CD4-positive, CD25-positive, alpha-beta regulatory T cell (primary cell): ENCODE measurements at regions not wholly inside any gene's neighbourhood (a gene's known extent, or its start where the extent isn't known, plus 50 kb on each side); places are given as distances from the start of the nearest gene placed in this dataset.
"Not testable (repeated sequence)": the region's sequence is repeated elsewhere in the genome, so short reads cannot be mapped to it uniquely, and the experiment has no call there.

Experiments
- ATAC-seq, 2 donors: fragments of 150-1000 bp; cut with Tn5 transposase; one replicate each; pipeline ENCODE4 v1.10.0; 2021; ENCODE audit warnings: low read depth in 2 of 2, moderate number of reproducible peaks in 2 of 2, moderate library complexity in 1 of 2
- DNase-seq, 3 donors: peaks; one replicate each; pipeline versions ENCODE4 v3.0.0 to v3.0.0-alpha.2; 2012 to 2022; ENCODE audit warnings: mixed read lengths in 1 of 3
- H3K27ac ChIP-seq: one replicate; pipeline ENCODE4 v1.7.0; 2013; ENCODE audit warnings: mild to moderate bottlenecking, low read length; ENCODE audit not compliant: insufficient read depth, poor library complexity, severe bottlenecking
- H3K27me3 ChIP-seq: one replicate; pipeline ENCODE4 v1.7.0; 2013; ENCODE audit warnings: low read length; ENCODE audit not compliant: control insufficient read depth, insufficient read depth
- H3K36me3 ChIP-seq: one replicate; pipeline ENCODE4 v1.7.0; 2013; ENCODE audit warnings: mild to moderate bottlenecking, low read length, moderate library complexity; ENCODE audit not compliant: control insufficient read depth, insufficient read depth
- H3K4me1 ChIP-seq: 2 replicates; pipeline ENCODE4 v1.7.0; 2013; ENCODE audit warnings: mild to moderate bottlenecking, low read length; ENCODE audit not compliant: insufficient read depth, control insufficient read depth, poor library complexity, severe bottlenecking
- H3K4me3 ChIP-seq: one replicate; pipeline ENCODE4 v1.7.0; 2013; ENCODE audit warnings: low read depth, mild to moderate bottlenecking, low read length, moderate library complexity
- H3K9me3 ChIP-seq, 2 experiments: 1 replicate in 1 of 2; 2 replicates in 1 of 2; pipeline ENCODE4 v1.7.0; 2013; ENCODE audit warnings: low read length in 2 of 2, mild to moderate bottlenecking in 1 of 2, moderate library complexity in 1 of 2; ENCODE audit not compliant: control insufficient read depth in 2 of 2
- H3K27ac Mint-ChIP-seq, 3 donors: one replicate each; pipeline ENCODE4 v1.8.0; 2020 to 2022; ENCODE audit warnings: mild to moderate bottlenecking in 3 of 3, mixed read lengths in 3 of 3, moderate library complexity in 2 of 3
- H3K27me3 Mint-ChIP-seq: one replicate; pipeline ENCODE4 v1.8.0; 2022; ENCODE audit warnings: mild to moderate bottlenecking, mixed read lengths
- H3K36me3 Mint-ChIP-seq: one replicate; pipeline ENCODE4 v1.8.0; 2020; ENCODE audit warnings: mixed read lengths
- H3K4me1 Mint-ChIP-seq, 4 donors: one replicate each; pipeline ENCODE4 v1.8.0; 2020 to 2022; ENCODE audit warnings: mixed read lengths in 4 of 4, mild to moderate bottlenecking in 1 of 4
- H3K4me3 Mint-ChIP-seq, 4 donors: one replicate each; pipeline ENCODE4 v1.8.0; 2020 to 2022; ENCODE audit warnings: mild to moderate bottlenecking in 4 of 4, mixed read lengths in 4 of 4, moderate library complexity in 3 of 4
- H3K9me3 Mint-ChIP-seq, 7 donors: one replicate each; pipeline ENCODE4 v1.8.0; 2020 to 2022; ENCODE audit warnings: mixed read lengths in 7 of 7, mild to moderate bottlenecking in 3 of 7, moderate library complexity in 2 of 7

DNA sequence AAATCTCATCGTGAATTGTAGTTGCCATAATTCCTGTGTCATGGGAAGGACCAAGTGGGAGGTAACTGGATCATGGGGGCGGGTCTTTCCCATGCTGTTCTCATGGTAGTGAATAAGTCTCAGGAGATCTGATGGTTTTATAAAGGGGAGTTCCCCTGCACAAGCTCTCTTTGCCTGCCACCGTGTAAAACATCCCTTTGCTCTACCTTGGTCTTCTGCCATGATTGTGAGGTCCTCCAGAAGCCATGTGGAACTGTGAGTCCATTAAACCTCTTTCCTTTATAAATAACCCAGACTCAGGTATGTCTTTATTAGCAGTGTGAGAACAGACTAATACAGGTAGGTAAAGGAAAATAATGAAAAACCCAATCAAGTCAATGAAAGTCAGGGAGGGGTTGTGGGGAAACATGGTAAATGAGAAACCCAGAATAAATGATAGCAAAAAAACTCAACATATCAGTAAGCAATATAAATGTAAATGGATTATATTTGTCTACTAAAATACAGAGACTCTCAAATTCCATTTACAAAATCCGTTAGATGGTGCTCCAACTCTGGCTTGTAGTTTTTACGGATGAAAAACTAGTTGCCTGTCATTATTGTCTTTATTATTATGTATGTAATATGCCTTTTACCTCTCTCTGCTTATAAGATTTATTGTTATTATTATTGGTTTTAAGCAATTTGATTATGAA is 98.9 kb upstream of the NDUFV2 start:
- H3K36me3 Mint-ChIP-seq = no peaks in the 10 kb centered on the region
- peaks cover 34% of the 10 kb centered on the region for H3K27me3 Mint-ChIP-seq

DNA sequence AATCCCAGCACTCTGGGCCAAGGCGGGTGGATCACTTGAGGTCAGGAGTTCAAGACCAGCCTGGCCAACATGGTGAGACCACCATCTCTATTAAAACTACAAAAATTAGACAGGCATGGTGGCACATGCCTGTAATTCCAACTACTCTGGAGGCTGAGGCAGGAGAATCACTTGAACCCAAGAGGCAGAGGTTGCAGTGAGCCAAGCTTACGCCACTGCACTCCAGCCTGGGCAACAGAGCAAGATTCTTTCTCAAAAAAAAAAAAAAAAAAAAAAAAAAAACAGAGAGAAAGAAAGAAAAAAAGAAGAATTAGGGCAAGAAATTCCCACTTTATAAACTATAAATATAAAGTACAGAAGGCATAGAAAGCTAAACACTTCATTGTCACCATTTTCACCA is 98.2 kb upstream of the NDUFV2 start:
- DNase-seq, H3K4me1 Mint-ChIP-seq, H3K27ac Mint-ChIP-seq, H3K27me3 ChIP-seq, H3K4me1 ChIP-seq, ATAC-seq, H3K4me3 ChIP-seq, H3K4me3 Mint-ChIP-seq, H3K36me3 ChIP-seq, H3K9me3 ChIP-seq, H3K27ac ChIP-seq, H3K36me3 Mint-ChIP-seq, H3K9me3 Mint-ChIP-seq: not testable (repeated sequence)
- peaks cover 32% of the 10 kb centered on the region for H3K27me3 Mint-ChIP-seq

More for the DNA sequence above, 98.9 kb upstream of the NDUFV2 start:
- H3K4me1 Mint-ChIP-seq = no peaks in the 10 kb centered on the region
- Histone ChIP-seq H3K9me3 (no peaks in the 10 kb centered on the region), H3K27ac (no peak overlapping the region), H3K36me3 (no peaks in the 10 kb centered on the region), H3K27me3 (no peaks in the 10 kb centered on the region), H3K4me1 (no peaks in the 10 kb centered on the region), H3K4me3 (no peak overlapping the region)
- H3K9me3 Mint-ChIP-seq = peaks cover 0 to 8% (median 1%) of the 10 kb centered on the region in 7 donors
- ATAC-seq (no peak), DNase-seq (no peak)
- H3K27ac Mint-ChIP-seq = no peak overlapping the region
- H3K4me3 Mint-ChIP-seq = no peak overlapping the region

DNA sequence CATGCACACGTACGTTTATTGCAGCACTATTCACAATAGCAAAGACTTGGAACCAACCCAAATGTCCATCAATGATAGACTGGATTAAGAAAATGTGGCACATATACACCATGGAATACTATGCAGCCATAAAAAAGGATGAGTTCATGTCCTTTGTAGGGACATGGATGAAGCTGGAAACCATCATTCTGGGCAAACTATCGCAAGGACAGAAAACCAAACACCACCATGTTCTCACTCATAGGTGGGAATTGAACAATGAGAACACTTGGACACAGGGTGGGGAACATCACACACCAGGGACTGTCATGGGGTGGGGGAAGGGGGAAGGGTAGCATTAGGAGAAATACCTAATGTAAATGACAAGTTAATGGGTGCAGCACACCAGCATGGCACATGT is 94.8 kb upstream of the NDUFV2 start:
- H3K27me3 Mint-ChIP-seq = peaks cover 23% of the 10 kb centered on the region
- H3K27ac Mint-ChIP-seq, H3K27ac ChIP-seq, H3K4me3 Mint-ChIP-seq, H3K36me3 ChIP-seq, H3K4me3 ChIP-seq, ATAC-seq, DNase-seq, H3K9me3 Mint-ChIP-seq, H3K27me3 ChIP-seq, H3K4me1 ChIP-seq, H3K36me3 Mint-ChIP-seq, H3K9me3 ChIP-seq, H3K4me1 Mint-ChIP-seq: not testable (repeated sequence)

DNA sequence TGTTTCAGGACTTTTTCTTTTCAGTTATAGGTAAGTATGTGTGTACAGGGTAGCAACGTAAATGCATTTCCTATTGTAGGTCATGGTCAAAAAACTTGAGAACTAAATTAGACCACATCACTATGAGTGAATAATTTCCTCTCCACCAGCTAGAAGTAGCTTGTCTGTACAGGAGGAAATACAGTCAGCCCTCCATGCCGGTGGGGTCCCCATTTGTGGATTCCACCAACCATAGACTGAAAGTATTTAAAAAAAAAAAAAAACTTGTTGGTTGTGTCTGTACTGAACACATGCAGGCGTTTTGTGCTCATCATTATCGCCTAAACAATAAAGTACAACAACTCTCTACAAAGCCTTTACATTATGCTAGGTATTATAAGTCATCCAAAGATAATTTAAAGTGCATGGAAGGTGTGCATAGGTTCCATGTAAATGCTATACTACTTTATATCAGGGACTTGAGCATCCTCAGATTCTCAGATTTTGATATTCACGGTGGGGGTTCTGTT is 94.2 kb upstream of the NDUFV2 start:
- no peak overlapping the region for H3K4me3 ChIP-seq
- no peak overlapping the region for H3K27ac ChIP-seq
- DNase-seq = no peak
- no peak overlapping the region for H3K27ac Mint-ChIP-seq
- H3K27me3 Mint-ChIP-seq = peaks cover 17% of the 10 kb centered on the region
- no peak overlapping the region for H3K4me3 Mint-ChIP-seq
- no peaks in the 10 kb centered on the region for H3K36me3 Mint-ChIP-seq
- H3K27me3 ChIP-seq = no peaks in the 10 kb centered on the region
- no peaks in the 10 kb centered on the region for H3K4me1 Mint-ChIP-seq
- H3K9me3 ChIP-seq = no peaks in the 10 kb centered on the region
- H3K4me1 ChIP-seq = no peaks in the 10 kb centered on the region
- no peak for ATAC-seq
- H3K36me3 ChIP-seq = no peaks in the 10 kb centered on the region
- H3K9me3 Mint-ChIP-seq = peaks cover 0 to 4% (median under 1%) of the 10 kb centered on the region in 7 donors

GRCh38 chr18:9008709-9009635 is 93.5 kb upstream of the NDUFV2 start:
- Mint-ChIP-seq H3K27ac (no peak overlapping the region), H3K36me3 (no peaks in the 10 kb centered on the region), H3K9me3 (peaks cover 0 to 4% (median 0%) of the 10 kb centered on the region in 7 donors), H3K27me3 (peaks cover 15% of the 10 kb centered on the region), H3K4me3 (no peak overlapping the region), H3K4me1 (no peaks in the 10 kb centered on the region)
- Histone ChIP-seq H3K27me3 (no peaks in the 10 kb centered on the region), H3K4me1 (no peaks in the 10 kb centered on the region), H3K9me3 (no peaks in the 10 kb centered on the region), H3K4me3 (no peak overlapping the region), H3K27ac (no peak overlapping the region), H3K36me3 (no peaks in the 10 kb centered on the region)
- DNase-seq = no peak
- ATAC-seq = no peak

- Histone ChIP-seq H3K4me1 (no peaks in the 10 kb centered on the region), H3K36me3 (no peaks in the 10 kb centered on the region), H3K9me3 (no peaks in the 10 kb centered on the region), H3K27ac (no peak overlapping the region), H3K27me3 (no peaks in the 10 kb centered on the region), H3K4me3 (no peak overlapping the region)
- ATAC-seq (no peak), DNase-seq (no peak)
- Mint-ChIP-seq H3K27ac (no peak overlapping the region), H3K4me3 (no peak overlapping the region), H3K27me3 (peaks cover 11% of the 10 kb centered on the region), H3K9me3 (peaks cover 0 to 4% (median 0%) of the 10 kb centered on the region in 7 donors), H3K4me1 (no peaks in the 10 kb centered on the region), H3K36me3 (no peaks in the 10 kb centered on the region)
These were observed 92.6 kb upstream of the NDUFV2 start for GRCh38 chr18:9009703-9010488.

DNA sequence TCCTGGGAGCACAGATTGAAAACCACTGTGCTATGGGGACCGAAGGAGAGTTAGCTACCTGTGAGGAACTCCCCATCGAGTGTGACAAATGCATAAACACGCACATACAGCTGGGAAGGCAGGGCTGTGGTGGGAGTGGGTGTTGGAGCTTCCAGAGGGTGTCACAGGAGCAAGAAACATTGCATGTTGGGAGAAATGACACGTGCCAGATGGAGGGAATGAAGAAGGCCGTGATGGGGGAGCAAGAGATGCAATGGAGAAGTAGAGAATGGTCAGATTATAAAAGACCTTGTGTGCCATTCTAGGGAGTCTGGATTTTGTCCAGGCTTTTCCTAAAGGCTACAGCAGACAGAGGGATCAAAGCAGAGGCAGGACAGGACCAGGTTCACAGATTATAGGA is 91.1 kb upstream of the NDUFV2 start:
- no peak overlapping the region for H3K27ac ChIP-seq
- H3K4me1 ChIP-seq = no peaks in the 10 kb centered on the region
- H3K36me3 Mint-ChIP-seq = no peaks in the 10 kb centered on the region
- peaks cover 11% of the 10 kb centered on the region for H3K27me3 Mint-ChIP-seq
- H3K4me1 Mint-ChIP-seq = no peaks in the 10 kb centered on the region
- no peaks in the 10 kb centered on the region for H3K9me3 ChIP-seq
- no peaks in the 10 kb centered on the region for H3K36me3 ChIP-seq
- peaks cover 0 to 2% (median 0%) of the 10 kb centered on the region in 7 donors for H3K9me3 Mint-ChIP-seq
- ATAC-seq (no peak), DNase-seq (no peak)
- H3K27ac Mint-ChIP-seq = peak overlapping the region in 1 of 3 donors; percentile 71
- no peaks in the 10 kb centered on the region for H3K27me3 ChIP-seq
- no peak overlapping the region for H3K4me3 ChIP-seq
- peak overlapping the region in 1 of 4 donors; percentile 33 for H3K4me3 Mint-ChIP-seq
